Myocyte (in vitro differentiated cells): ENCODE measurements at regions not wholly inside any gene's neighbourhood (a gene's known extent, or its start where the extent isn't known, plus 50 kb on each side); places are given as distances from the start of the nearest gene placed in this dataset.
A peak's percentile ranks its signal among the peaks of the same experiment; 100 is the strongest.

Experiments
- DNase-seq: peaks from one replicate; pipeline ENCODE4 v3.0.0-alpha.2; 2012; ENCODE audit warnings: low read depth

- no peak for DNase-seq
Observed at GRCh38 chr5:5031665-5032064, 108.5 kb upstream of the ADAMTS16 start.

- DNase-seq, result no peak
Observed at GRCh38 chr5:5037674-5038073, 102.5 kb upstream of the ADAMTS16 start.

GRCh38 chr5:5039918-5040317 lies 100.2 kb upstream of the ADAMTS16 start:
- no peak for DNase-seq

- no peak for DNase-seq
Observed at GRCh38 chr5:5040712-5041111, 99.4 kb upstream of the ADAMTS16 start.

GRCh38 chr5:5042806-5043205 lies 97.3 kb upstream of the ADAMTS16 start:
- peak; percentile 3 for DNase-seq

GRCh38 chr5:5043346-5043745 lies 96.8 kb upstream of the ADAMTS16 start:
- DNase-seq, result no peak

GRCh38 chr5:5044247-5044840 lies 95.8 kb upstream of the ADAMTS16 start:
- DNase-seq, result no peak

- DNase-seq, result no peak
Observed at GRCh38 chr5:5046680-5047502, 93.2 kb upstream of the ADAMTS16 start.

- DNase-seq, result no peak
Observed at GRCh38 chr5:5050801-5051200, 89.3 kb upstream of the ADAMTS16 start.

GRCh38 chr5:5055712-5056111 lies 84.4 kb upstream of the ADAMTS16 start:
- no peak for DNase-seq

GRCh38 chr5:5061836-5062235 lies 78.3 kb upstream of the ADAMTS16 start:
- DNase-seq, result no peak

GRCh38 chr5:5062525-5063302 lies 77.4 kb upstream of the ADAMTS16 start:
- no peak for DNase-seq

GRCh38 chr5:5063533-5063953 lies 76.6 kb upstream of the ADAMTS16 start:
- DNase-seq, result no peak

GRCh38 chr5:5065472-5065871 lies 74.7 kb upstream of the ADAMTS16 start:
- DNase-seq, result no peak

- no peak for DNase-seq
Observed at GRCh38 chr5:5066276-5067186, 73.6 kb upstream of the ADAMTS16 start.

GRCh38 chr5:5069851-5070250 lies 70.3 kb upstream of the ADAMTS16 start:
- no peak for DNase-seq

GRCh38 chr5:5071554-5071953 lies 68.6 kb upstream of the ADAMTS16 start:
- no peak for DNase-seq

- DNase-seq, result no peak
Observed at GRCh38 chr5:5077236-5077635, 62.9 kb upstream of the ADAMTS16 start.

- no peak for DNase-seq
Observed at GRCh38 chr5:5078009-5078897, 61.9 kb upstream of the ADAMTS16 start.

GRCh38 chr5:5079876-5080275 lies 60.3 kb upstream of the ADAMTS16 start:
- no peak for DNase-seq
